ENCODE measurements at regions not wholly inside any gene's neighbourhood (a gene's known extent, or its start where the extent isn't known, plus 50 kb on each side); places are given as distances from the start of the nearest gene placed in this dataset.

DNA sequence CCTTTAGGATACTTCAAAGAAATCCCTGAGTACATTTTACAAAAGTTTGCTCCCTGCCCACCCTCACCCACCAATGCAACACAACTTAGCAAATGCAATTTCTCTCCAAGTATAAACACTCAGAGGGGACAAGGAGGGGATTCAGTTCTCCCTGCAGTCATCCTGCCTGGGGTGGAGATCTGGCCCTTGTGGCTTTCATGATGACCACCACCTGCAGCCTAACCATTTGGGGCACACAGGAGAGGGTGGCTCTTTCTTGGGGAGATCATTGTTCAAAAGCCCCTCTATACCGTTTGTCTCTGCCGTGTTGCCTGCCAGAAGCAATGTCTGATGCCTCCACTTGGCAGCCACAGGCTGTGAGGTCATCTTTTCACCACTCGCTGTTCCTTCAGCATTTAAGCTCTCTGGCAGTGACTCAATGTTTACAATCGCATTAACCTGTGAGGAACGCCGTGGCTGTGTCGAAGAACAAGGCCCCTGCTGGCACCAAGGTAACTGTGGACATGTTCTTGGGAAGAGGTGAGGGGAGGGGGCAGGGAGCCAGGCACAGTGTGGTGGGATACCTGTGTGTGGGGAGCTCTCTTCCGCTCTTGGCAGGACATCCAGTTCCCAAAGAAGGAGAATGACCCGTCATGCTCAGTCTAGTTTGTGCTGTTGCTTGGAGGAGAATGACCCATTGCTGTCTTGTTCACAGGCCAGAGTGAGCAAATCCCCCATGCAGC, 103.9 kb upstream of the DUSP10 start:
- no peak for DNase-seq (ENCODE audit: low read depth)

DNA sequence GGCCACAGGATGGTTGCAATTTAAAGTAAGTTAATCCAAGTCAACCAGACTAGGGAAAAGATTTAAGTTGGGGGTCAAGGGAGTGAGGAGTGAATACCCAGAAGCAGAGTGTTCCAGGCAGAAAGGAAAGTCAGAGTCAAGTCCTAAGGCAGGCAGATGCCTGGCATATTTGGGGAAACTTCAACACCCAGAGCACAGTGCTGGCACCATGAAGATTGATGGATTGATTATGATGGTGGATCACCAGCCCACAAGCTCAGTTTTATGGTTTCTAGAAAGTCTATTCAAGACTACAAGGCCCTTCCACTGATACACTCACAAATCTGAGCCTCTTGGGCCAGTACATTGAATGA, 100.1 kb upstream of the DUSP10 start:
- no peak for DNase-seq (ENCODE audit: low read depth)

DNA sequence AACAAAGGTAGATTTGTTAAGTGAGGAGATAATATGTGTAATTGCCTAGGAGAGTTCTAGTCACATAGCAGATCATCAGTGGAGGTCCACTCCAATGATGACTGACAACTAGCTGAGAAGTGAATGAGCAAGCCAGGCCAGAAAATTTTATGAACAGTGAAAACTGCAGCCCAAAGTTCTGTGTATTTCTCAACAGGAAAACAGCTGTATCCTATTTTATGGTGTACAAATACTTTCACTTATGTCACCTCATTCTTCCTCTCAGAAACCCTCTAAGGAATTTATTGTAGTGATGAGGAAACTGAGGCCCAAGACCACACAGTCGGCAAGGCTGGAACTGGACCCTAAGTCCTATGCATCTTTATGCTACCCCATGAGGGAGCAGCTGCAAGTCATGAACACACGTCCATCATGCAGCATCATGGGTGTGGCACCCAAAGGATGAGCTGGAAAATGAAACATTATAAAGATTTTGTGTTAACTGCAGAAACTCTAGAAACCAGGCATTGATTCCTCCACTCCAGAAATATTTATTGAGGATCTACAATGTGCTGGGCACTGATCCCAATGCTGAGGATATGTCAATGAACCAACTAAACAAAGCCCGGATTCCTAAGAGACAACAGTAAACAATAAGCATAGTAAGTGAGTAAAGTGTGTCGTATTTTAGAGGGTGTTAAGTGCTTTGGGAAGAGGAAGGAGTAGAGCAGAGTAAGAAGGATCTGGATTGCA, 99.5 kb upstream of the DUSP10 start:
- DNase-seq (ENCODE audit: low read depth), result no peak

DNA sequence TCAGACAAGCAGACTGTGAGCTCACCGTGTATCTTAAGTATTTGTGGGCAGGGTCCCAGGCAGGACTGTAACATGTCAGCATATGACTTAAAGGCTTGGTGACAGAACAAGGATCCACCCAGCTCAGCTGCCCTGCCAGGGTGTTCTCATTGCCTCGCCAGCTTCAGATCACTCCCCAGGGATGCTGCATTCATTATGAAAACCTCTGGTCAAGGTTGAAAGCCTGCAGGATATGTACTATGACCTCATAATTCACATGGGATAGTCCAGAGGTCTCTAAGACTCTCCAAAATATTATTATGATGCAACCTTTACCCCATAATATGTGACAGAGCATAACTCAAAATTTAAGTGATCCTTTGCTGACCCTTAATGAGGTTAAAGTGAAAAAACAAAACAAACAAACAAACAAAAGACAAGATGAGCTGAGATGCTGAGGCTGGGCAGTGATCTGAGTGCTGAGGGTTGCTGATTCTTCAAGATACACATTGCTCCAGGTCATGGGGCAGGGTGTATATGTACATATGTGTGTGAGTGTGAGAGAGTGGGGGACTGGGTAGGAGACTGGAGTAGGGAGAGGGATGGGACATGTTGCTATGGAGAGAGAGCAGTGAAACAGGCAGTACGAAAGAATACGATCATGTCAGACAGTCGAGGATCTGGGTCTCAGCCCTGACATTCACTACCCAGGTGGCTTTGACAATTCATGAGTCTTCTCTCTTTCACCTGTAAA, 98.8 kb upstream of the DUSP10 start:
- no peak for DNase-seq (ENCODE audit: low read depth)

DNA sequence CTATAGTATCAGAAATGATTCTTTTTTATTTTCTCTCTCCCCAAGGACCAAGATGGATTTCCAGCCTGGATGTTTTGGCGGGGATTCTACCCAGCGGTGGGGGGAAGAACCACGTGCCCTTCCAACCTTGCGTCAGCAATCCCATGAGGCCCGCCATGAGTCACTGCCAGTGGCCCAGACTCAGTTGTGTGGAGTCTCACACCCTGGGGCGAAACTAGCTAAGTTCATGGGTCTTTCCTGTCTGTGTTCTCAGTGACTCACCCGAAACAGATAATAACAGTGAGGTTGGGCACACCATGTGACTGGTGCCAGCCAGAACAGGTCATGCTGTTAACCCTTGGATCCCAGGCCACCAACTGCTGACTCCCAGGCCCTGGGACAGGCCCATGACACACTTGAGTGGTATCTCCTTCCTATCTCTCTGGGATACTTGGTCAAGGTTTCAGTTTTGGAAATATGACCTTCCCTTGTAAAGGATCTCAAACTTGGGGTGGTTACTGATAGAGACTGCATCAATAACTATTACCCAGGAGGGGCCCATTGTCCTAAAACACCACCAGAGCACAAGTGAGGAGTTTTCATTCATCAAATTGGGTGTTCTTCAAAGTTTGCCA, 98.0 kb upstream of the DUSP10 start:
- DNase-seq (ENCODE audit: low read depth), result peak; percentile 73

DNA sequence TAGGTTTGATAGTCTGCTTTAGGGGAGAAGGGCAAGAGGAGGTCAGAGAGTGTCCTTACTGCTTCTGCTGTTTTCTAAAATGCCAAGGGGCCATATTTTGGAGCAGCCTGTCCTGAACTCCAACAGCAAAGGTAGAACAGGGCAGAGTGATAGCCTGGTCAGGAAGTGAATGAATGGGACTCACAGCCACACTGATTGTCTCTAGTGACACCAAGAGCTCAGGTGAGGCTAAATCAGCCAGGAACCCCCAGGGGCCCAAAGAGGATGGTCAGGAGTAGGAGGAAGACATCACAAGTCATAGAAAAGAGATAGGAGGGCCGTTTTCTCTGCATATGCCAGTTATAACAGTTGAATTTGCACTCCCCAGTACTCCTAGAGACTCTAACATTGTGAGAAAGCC, 97.4 kb upstream of the DUSP10 start:
- DNase-seq (ENCODE audit: low read depth), result no peak

DNA sequence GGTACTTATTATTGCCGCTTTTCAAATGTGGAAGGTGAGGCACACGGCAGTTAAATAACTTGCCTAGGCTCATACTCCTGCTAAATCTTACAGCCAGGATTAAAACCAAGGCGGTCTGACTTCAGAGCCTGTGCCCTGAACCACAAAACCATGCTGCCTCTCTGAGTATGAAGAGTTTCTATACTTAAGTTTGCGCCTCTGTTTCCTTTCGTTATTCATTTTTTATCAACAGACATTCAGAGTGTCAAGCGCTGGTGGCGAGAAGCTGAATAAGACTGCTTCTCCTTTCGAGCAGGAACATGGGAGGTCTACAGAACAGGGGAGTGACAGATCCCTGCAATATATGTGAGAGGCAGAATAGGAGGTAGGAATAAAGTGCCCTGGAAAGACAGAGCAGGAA, 96.0 kb upstream of the DUSP10 start:
- no peak for DNase-seq (ENCODE audit: low read depth)

DNA sequence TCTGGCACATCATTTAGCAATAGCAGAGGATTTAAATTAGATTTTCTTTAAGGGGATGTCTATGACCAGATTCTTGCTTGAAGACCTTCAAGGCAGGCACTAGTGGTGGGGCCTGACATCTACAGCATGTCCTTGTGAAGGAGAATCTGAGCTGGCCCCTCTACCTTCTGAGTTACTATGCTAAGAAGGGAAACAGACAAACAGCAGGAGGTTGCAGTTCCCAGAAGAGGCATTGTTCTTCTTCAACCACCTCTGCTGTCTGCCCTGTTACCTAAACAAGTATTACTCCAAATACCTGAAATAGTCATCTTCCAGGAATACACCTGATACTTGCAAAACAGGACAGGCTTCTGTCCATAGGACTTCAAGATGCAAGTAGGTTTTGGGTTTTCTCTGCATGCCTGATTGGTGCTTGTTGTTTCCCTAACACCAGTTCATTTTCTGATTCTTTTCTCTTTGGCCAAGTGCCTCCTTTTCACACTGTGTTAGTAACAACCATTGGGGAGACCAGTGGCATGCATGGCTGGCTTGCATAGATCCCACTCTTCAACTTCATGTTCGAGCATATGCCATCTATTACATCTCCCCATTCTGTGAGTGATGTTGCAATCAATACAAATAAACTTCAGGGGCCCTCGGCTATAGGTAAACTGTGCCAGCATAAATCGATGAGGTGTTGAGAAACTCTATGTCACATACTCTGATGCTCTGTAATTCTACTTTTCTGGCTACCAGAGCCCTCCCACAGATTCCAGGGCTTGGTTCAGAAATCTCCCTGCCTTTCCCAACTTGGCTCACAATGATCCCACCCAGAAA, 93.0 kb upstream of the DUSP10 start:
- DNase-seq (ENCODE audit: low read depth), result no peak

DNA sequence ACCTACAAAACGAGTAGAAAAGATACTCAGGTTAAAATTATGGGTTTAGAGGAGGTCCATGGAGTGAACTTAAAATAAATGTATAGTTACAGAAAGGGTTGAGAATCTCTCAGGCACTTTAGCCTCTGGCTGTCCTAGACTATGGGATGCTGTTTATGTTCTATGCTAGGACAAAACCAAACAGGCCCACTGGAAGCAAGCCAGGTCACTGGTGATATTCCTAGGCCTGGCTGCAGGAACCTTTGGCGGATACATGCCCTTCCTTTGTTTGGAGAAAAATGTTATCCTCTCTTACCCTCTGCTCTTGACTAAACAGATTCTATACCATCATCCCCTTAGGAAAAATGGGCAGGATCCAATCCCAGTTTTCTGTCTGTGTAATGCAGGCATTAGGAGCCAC, 90.7 kb upstream of the DUSP10 start:
- no peak for DNase-seq (ENCODE audit: low read depth)

DNA sequence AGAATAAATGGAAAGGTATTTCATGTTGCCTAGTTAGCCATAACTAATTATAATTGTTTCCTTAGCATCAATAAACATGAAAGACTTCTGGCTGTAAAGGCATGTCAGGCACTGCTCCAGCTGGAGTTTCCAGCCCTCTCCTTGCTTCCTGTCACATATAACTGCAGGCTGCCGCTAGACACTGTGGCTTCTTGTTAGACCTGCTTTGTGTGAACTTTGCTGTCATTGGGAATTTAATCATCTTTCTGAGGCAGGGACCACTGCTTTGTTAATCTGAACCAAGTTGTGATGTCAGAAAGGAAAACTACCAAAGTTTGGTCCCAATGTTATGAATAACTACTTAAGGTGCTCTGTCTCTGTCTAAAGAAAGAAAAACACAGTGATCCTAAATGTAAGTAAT, 90.3 kb upstream of the DUSP10 start:
- no peak for DNase-seq (ENCODE audit: low read depth)

DNA sequence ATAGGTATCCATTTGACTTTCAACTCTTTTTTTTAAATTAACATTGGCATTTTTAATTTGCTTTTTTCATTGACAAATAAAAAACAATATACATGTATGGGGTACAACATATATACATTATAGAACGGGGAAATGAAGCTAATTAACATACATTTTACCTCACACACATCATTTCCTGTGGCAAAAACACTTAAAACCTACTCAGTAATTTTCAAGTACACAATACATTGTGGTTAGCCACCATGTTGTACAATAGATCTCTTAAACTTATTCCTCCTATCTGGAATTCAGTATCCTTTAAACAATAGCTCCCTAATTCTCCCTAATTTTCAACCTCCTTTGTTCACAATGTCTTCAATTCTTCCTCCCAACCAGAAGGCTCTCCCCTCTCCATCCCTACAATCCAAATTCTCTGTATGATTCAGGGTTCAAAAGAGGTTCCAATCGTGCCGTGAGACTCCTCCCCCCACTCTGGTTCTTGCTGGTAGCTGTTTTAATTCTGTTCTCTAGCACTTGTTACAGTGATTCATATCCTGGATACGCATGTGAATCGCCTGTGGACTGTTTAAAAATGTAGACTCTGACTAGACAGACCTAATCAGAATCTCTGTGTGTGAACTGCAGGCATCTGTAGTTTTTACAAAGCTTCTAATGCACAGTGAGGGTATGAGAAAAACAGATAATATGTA, 87.6 kb upstream of the DUSP10 start:
- DNase-seq (ENCODE audit: low read depth), result peak; percentile 46

DNA sequence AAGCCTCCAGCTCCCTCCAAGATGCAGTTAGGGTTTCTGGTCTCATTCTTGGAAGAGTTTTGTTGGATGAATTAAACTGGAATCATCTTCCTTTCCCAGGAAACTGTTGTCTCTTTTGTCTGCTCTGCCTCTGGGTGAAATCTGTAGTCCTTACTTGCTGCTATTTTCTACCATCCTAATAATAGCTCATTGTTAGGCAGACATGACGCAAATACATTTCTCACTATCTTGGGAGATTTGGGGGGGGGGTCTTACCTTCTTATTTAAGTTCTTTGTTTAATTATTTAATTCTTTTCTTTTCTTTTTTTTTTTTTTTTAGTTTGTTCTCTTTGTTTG, 85.4 kb upstream of the DUSP10 start:
- no peak for DNase-seq (ENCODE audit: low read depth)

DNA sequence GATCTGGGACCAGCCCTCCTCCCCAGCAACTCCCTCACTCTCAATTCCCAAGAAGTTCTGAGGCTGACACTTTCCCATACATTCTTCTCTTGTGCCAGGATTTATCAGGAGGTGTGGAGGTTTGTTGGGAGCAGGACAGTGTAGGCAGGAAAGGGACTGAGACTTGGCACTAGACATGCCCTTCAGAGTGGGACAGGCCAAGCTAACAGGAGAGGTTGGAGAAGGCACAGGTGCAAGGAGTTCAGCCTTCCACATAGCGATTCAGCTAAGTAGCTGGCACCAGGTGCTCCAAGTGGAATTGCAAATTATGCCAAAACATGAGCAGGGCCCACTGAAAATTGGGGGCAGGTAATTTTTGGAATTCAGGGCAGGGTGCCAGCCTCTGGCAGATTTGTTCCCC, 83.0 kb upstream of the DUSP10 start:
- DNase-seq (ENCODE audit: low read depth), result no peak

DNA sequence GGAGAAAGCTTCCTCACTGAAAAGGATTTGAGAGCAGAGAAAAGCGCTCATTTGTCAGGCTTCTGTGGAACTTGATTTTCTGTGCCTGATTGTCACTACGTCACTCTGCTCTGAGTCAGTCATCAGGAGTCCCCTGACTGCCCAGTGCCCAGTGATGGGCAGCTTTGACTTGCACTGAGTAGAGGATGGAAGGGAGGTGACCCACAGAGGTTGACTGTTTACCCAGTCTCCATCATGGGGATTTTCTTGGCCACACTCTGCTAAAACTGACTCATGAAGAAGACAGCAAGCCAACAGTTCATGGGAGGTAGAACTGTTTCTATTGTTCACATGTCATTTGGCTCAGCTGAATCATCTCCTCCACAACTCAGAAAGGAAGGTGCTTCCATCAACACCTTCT, 82.1 kb upstream of the DUSP10 start:
- DNase-seq (ENCODE audit: low read depth), result no peak

DNA sequence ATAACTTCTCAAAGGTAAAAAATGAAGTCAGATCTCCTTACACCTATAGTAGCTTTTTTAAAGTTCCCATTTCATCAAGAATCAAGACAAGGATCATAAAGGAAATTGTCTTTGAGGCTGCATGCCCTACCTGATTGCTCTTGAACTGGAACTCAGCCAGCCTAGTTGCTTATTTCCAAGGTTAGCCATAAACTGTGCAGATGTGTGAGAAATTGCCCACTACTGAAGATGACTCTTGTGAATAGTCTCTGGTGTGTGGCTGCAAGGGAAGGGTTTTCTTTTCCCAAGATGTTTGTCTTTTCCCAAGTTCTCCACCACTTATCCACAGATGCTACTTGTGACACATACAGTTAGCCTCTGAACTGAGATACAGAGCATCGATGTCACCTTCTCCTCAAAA, 81.7 kb upstream of the DUSP10 start:
- no peak for DNase-seq (ENCODE audit: low read depth)

DNA sequence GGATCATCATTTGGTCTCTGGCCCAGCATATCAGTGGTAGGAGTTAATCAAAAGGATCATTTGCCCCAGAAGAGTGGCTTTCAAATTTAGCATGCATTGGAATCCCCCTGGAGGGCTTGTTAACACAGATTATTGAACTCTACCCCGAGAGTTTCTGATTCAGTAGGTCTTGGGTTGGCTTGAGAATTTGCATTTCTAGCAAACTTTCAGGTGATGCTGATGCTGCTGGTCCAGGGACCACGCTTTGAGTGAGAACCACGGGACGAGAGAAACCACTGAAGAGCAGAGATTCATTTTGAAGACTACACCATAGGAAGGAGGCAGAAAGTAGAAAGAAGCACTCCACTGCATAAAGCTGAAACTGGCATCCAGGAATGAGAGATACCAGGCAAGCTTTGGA, 81.3 kb upstream of the DUSP10 start:
- DNase-seq (ENCODE audit: low read depth), result no peak

DNA sequence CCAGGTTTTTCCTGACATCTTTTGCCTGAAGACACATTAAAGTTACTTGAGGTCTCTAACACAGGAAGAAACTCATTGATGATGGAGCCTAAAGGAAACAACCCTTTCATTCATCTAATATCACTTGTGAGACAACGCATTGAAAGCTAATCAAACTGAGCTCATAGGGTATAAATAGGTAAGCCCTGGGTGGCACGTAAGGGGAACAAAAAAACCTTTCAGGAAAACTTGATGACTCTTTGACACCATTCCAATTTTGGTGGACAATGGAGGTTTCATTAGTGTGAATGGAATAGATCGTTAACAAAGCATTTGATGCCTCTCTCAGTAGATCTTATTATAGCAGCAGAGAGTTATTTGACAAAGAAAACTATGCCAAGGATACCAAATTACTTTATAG, 80.7 kb upstream of the DUSP10 start:
- no peak for DNase-seq (ENCODE audit: low read depth)

DNA sequence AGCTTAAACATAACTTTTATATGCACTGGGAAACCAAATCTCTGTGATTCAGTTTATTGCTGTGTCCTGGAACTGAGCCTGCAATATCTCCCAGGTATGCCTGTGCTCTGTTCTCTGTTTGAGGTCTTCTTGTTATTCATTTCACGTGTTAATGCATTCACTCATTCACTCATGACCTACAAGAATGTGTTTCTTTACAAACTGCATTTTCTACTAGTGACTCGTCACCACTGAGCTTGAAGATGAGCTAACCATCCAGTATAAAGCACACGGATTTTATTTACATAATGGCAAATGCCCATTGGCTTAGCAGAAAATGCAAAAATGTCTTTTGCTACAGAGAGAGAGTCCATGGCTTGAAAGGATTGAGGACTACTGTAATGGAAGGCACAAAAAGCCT, 75.0 kb upstream of the DUSP10 start:
- no peak for DNase-seq (ENCODE audit: low read depth)

DNA sequence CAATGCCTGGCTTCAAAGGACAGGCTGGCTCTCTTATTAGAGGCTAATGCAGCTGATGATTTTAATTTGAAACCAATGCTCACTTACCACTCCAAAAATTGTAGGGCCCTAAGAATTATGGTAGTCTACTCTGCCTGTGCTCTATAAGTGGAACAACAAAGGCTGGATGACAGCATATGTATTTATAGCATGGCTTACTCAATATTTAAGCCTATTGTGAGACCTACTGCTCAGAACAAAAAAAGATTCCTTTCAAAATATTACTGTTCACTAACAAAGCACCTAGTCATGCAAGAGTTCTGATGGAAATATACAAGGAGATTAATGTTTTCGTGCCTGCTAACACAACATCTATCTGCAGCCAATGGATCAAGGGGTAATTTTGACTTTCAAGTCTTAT, 73.8 kb upstream of the DUSP10 start:
- no peak for DNase-seq (ENCODE audit: low read depth)

DNA sequence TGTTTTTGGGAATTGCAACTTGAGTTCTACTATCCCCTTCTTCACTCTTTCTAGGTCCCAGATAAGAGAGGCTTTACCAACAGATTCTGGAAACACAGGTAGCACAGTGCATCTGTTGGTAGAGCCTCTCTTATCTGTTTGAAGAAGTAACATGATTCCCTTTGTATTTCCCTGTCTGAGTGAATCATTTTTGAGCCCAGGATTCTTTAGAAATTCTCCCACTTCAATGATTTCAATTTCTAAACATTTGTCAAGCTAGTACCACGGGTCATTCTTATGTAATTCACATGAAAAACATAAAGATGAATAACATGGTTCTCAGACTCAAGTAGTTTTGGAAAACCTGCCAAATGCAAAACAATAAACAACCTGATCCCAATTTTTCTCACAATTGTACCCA, 72.0 kb upstream of the DUSP10 start:
- DNase-seq (ENCODE audit: low read depth), result no peak

DNA sequence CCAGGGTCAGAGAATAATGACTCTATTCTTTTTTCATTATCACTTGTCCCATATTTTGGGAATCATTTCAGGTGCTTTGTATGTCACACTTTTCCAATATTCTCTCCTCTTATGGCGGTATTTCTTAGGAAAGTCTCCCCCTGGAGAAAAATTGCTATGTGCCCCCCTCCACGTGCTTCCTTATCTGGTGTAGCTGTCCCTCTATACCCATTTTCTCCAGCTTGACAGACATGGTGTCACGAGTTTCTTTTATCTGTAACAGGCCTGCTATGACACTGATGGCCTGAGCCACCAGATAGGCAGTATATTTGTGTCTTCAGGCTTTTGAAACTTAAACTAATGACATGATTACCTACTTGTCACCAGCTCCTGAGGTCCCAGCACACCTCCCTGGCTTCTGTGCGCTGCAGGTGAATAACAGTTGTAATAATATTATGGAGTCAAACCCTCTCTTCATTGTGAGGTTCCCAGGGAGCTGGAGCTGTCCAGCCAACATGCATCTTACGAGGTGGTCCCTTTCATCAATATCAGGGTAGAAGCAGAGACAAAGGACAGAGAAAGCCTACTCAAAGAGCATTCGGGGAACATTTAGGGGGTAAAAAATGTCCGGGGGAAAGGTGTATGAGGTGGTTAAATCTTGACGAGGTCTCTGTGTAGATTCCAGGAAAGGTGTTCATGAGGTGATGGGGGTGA, 71.2 kb upstream of the DUSP10 start:
- DNase-seq (ENCODE audit: low read depth), result no peak

All from activated T-helper 9 cell treated with anti-CD3 and anti-CD28 coated beads, Interleukin-2, amount 50 U/mL, for 16 hours (primary cell).